ENCODE measurements at regions not wholly inside any gene's neighbourhood (a gene's known extent, or its start where the extent isn't known, plus 50 kb on each side); places are given as distances from the start of the nearest gene placed in this dataset.

- Mint-ChIP-seq H3K9me3 (no peaks in the 10 kb centered on the region), H3K36me3 (no peaks in the 10 kb centered on the region), H3K27ac (no peak overlapping the region)
- no peak for ATAC-seq
- no peak for DNase-seq (ENCODE audit: low spot score in 2 of 2)
Observed at GRCh38 chr21:32189688-32190483, 89.0 kb downstream of the MIS18A start.

- H3K9me3 Mint-ChIP-seq, result no peaks in the 10 kb centered on the region
- ATAC-seq, result no peak
- H3K36me3 Mint-ChIP-seq, result no peaks in the 10 kb centered on the region
- H3K27ac Mint-ChIP-seq, result no peak overlapping the region
- DNase-seq (ENCODE audit: low spot score in 2 of 2), result no peak
Observed at GRCh38 chr21:32186804-32187203, 92.0 kb downstream of the MIS18A start.

- no peaks in the 10 kb centered on the region for H3K36me3 Mint-ChIP-seq
- no peak overlapping the region for H3K27ac Mint-ChIP-seq
- DNase-seq (ENCODE audit: low spot score in 2 of 2) (no peak), ATAC-seq (no peak)
- H3K9me3 Mint-ChIP-seq, result no peaks in the 10 kb centered on the region
Observed at GRCh38 chr21:32185726-32186125, 93.1 kb downstream of the MIS18A start.

GRCh38 chr21:32185103-32185502 is 93.7 kb downstream of the MIS18A start:
- Mint-ChIP-seq H3K27ac (no peak overlapping the region), H3K36me3 (no peaks in the 10 kb centered on the region), H3K9me3 (no peaks in the 10 kb centered on the region)
- no peak for ATAC-seq
- no peak for DNase-seq (ENCODE audit: low spot score in 2 of 2)

GRCh38 chr21:32184485-32184884 is 94.4 kb downstream of the MIS18A start:
- H3K27ac Mint-ChIP-seq, result no peak overlapping the region
- DNase-seq (ENCODE audit: low spot score in 2 of 2) (no peak), ATAC-seq (no peak)
- H3K9me3 Mint-ChIP-seq, result no peaks in the 10 kb centered on the region
- H3K36me3 Mint-ChIP-seq, result no peaks in the 10 kb centered on the region

- Mint-ChIP-seq H3K9me3 (no peaks in the 10 kb centered on the region), H3K36me3 (no peaks in the 10 kb centered on the region), H3K27ac (no peak overlapping the region)
- ATAC-seq, result no peak
- DNase-seq (ENCODE audit: low spot score in 2 of 2), result no peak
Observed at GRCh38 chr21:32184065-32184464, 94.8 kb downstream of the MIS18A start.

- Mint-ChIP-seq H3K36me3 (no peaks in the 10 kb centered on the region), H3K9me3 (no peaks in the 10 kb centered on the region), H3K27ac (no peak overlapping the region)
- ATAC-seq (no peak), DNase-seq (ENCODE audit: low spot score in 2 of 2) (no peak)
Observed at GRCh38 chr21:32183396-32183795, 95.5 kb downstream of the MIS18A start.

GRCh38 chr21:32182449-32182848 is 96.4 kb downstream of the MIS18A start:
- H3K27ac Mint-ChIP-seq, result no peak overlapping the region
- H3K36me3 Mint-ChIP-seq, result no peaks in the 10 kb centered on the region
- no peak for ATAC-seq
- H3K9me3 Mint-ChIP-seq, result no peaks in the 10 kb centered on the region
- no peak for DNase-seq (ENCODE audit: low spot score in 2 of 2)

GRCh38 chr21:32181457-32181856 is 97.4 kb downstream of the MIS18A start:
- no peak for ATAC-seq
- Mint-ChIP-seq H3K27ac (no peak overlapping the region), H3K36me3 (no peaks in the 10 kb centered on the region), H3K9me3 (no peaks in the 10 kb centered on the region)
- DNase-seq (ENCODE audit: low spot score in 2 of 2), result no peak

- DNase-seq (ENCODE audit: low spot score in 2 of 2) (no peak), ATAC-seq (no peak)
- no peaks in the 10 kb centered on the region for H3K9me3 Mint-ChIP-seq
- H3K36me3 Mint-ChIP-seq, result no peaks in the 10 kb centered on the region
- H3K27ac Mint-ChIP-seq, result no peak overlapping the region
Observed at GRCh38 chr21:32174819-32175218, 104.0 kb downstream of the MIS18A start.

- Mint-ChIP-seq H3K36me3 (no peaks in the 10 kb centered on the region), H3K9me3 (no peaks in the 10 kb centered on the region), H3K27ac (no peak overlapping the region)
- ATAC-seq (no peak), DNase-seq (ENCODE audit: low spot score in 2 of 2) (no peak)
Observed at GRCh38 chr21:32173121-32173724, 105.6 kb downstream of the MIS18A start.

GRCh38 chr21:32172106-32172505 is 106.7 kb downstream of the MIS18A start:
- no peaks in the 10 kb centered on the region for H3K36me3 Mint-ChIP-seq
- ATAC-seq (no peak), DNase-seq (ENCODE audit: low spot score in 2 of 2) (no peak)
- no peak overlapping the region for H3K27ac Mint-ChIP-seq
- no peaks in the 10 kb centered on the region for H3K9me3 Mint-ChIP-seq

- DNase-seq (ENCODE audit: low spot score in 2 of 2) (no peak), ATAC-seq (no peak)
- H3K36me3 Mint-ChIP-seq, result no peaks in the 10 kb centered on the region
- no peaks in the 10 kb centered on the region for H3K9me3 Mint-ChIP-seq
- no peak overlapping the region for H3K27ac Mint-ChIP-seq
Observed at GRCh38 chr21:32167513-32167912, 111.3 kb downstream of the MIS18A start.

GRCh38 chr21:32163386-32163785 is 115.5 kb downstream of the MIS18A start:
- Mint-ChIP-seq H3K36me3 (no peaks in the 10 kb centered on the region), H3K27ac (no peak overlapping the region), H3K9me3 (no peaks in the 10 kb centered on the region)
- ATAC-seq (no peak), DNase-seq (ENCODE audit: low spot score in 2 of 2) (no peak)

- no peaks in the 10 kb centered on the region for H3K36me3 Mint-ChIP-seq
- no peak for DNase-seq (ENCODE audit: low spot score in 2 of 2)
- no peaks in the 10 kb centered on the region for H3K9me3 Mint-ChIP-seq
- no peak for ATAC-seq
- H3K27ac Mint-ChIP-seq, result no peak overlapping the region
Observed at GRCh38 chr21:32162727-32163320, 116.0 kb downstream of the MIS18A start.

GRCh38 chr21:32155226-32155625 is 123.6 kb downstream of the MIS18A start:
- Mint-ChIP-seq H3K27ac (no peak overlapping the region), H3K9me3 (no peaks in the 10 kb centered on the region), H3K36me3 (no peaks in the 10 kb centered on the region)
- no peak for DNase-seq (ENCODE audit: low spot score in 2 of 2)
- no peak for ATAC-seq

- Mint-ChIP-seq H3K36me3 (peaks cover 0 to 5% of the 10 kb centered on the region in 2 donors), H3K9me3 (peaks cover 0 to 3% of the 10 kb centered on the region in 2 donors), H3K27ac (no peak overlapping the region)
- ATAC-seq (no peak), DNase-seq (ENCODE audit: low spot score in 2 of 2) (no peak)
Observed at GRCh38 chr21:32147041-32147440, 131.8 kb downstream of the MIS18A start.

- DNase-seq (ENCODE audit: low spot score in 2 of 2), result no peak
- peaks cover 0 to 5% of the 10 kb centered on the region in 2 donors for H3K36me3 Mint-ChIP-seq
- no peak overlapping the region for H3K27ac Mint-ChIP-seq
- no peak for ATAC-seq
- H3K9me3 Mint-ChIP-seq, result peaks cover 0 to 3% of the 10 kb centered on the region in 2 donors
Observed at GRCh38 chr21:32144851-32145250, 134.0 kb downstream of the MIS18A start.
